Activated CD4-positive, alpha-beta T cell treated with anti-CD3 and anti-CD28 coated beads, Interleukin-2, amount 50 U/mL, for 48 hours (primary cell): ENCODE measurements at regions not wholly inside any gene's neighbourhood (a gene's known extent, or its start where the extent isn't known, plus 50 kb on each side); places are given as distances from the start of the nearest gene placed in this dataset.

Source experiments
- DNase-seq, 2 experiments: peaks; one replicate each; pipeline ENCODE4 v3.0.0-alpha.2; 2020

DNA sequence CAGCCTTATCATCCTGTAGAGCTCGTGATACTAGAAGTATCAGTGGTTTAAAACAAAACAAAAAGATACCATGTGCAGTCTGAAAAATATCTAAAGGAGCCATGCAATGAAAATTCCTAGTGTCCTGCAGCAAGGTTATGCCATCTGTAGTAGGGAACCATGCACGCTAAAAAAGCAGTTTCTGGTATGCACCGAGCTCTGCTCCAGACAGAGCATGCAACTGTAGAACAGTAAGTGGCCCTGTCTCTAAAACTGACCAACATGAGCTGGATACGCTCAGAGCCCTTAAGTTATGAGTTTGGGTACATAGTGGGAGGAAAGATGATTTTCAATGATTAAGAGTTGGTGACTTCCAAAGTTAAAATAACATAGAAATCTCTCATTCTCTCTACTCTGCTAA lies 159.3 kb upstream of the ADAMTS5 start:
- DNase-seq, result no peak

DNA sequence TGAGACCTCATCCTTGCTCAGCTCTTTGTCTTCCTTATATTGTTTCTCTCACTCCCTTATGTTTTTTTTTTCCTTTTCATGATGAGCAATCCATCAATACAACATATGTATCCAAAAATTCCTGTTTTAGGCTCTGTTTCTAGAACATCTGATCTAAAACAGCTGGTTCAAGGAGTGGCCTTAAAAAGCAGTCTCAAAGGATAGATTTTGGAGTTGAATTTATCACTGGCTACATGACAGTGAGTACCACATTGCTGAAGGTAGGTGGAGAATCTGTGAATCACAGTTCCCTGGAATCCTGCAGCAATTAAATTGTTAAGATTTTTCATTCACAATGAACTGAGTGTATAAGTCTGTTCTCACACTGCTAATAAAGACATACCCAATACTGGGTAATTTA lies 155.8 kb upstream of the ADAMTS5 start:
- no peak for DNase-seq

DNA sequence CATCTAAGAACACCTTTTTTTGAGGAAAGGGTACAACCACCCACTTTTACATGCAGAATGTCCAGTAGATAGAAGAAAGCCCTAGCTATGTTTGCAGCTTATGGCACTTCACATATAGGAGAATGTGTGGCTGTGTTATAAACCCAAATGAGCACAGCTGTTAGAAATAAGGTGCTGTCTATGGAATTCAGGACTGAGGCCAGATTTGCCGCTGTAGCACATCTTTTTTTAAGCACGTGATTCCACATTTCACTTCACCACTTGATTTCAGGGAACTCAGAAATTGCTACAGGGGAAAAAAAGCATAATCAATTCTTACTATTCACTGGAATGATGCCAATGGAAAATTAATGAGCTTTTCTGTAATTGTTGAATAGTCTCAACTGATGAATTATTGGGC lies 147.2 kb upstream of the ADAMTS5 start:
- DNase-seq, result no peak

- no peak for DNase-seq
Observed at GRCh38 chr21:27112186-27112585, 145.3 kb upstream of the ADAMTS5 start.

DNA sequence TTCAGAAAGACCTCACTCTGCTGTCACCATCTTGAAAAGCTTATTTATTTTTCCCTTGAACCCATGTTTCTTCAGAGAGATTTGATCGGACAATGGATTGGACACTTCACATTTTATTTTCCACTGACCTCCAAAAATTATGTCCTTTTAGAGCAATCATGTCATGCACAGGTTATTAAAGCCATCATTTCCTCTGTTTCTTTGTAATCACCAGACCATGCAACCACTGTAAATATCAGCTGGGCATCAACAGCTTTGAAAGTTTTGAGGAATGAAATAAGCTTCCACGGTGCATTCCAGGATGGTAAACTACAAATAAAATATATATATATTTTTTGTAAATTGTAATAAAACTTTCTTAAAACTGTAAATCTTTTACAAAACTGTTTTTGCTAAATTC lies 144.1 kb upstream of the ADAMTS5 start:
- no peak for DNase-seq

DNA sequence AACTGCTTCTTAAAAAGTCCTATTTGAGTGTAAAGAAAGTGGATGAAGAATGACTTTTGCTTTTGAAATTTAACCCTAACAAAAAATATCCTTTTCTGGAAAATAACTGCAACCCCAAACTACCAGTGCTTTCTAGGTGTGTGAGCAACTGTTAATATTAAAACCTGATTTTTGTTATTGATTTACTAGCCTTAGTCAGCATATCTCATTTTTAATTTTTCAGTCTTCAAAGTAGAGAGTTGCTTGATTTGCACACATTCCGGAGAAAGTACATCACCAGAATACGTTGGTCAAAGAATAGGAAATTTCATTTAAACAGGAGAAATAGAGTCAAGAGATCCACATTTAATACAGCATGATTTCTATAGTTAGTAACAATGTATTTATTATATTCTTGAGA lies 141.8 kb upstream of the ADAMTS5 start:
- DNase-seq, result no peak

- no peak for DNase-seq
Observed at GRCh38 chr21:27108228-27108627, 141.3 kb upstream of the ADAMTS5 start.

DNA sequence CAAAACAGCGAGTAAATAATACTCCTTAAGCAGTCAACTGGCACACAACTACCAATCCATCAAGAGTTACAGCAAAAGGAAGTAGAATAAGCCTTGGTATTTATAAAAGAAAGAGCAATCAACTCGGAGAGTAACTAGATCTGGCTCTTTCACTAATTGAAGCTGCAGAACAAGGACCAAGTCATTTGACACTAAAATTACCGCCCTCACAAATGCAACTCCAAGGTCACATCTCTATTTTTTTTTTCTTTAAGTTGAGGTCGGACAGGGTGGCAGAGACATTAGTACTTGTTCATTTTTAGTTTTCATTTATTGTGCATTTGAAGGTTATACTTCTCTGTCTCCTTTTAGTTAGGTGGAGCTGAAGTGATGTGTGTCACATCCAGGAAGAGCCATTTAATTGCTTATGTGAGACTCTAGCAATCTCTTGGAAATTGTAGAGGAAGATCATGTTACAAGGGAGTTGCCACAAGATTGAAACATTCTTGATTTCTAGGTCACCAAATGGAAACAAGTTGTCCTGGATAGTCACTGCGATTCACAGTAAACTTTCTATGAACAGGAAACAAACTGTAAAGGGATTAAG lies 138.1 kb upstream of the ADAMTS5 start:
- no peak for DNase-seq

GRCh38 chr21:27103768-27104167 lies 136.9 kb upstream of the ADAMTS5 start:
- no peak for DNase-seq

DNA sequence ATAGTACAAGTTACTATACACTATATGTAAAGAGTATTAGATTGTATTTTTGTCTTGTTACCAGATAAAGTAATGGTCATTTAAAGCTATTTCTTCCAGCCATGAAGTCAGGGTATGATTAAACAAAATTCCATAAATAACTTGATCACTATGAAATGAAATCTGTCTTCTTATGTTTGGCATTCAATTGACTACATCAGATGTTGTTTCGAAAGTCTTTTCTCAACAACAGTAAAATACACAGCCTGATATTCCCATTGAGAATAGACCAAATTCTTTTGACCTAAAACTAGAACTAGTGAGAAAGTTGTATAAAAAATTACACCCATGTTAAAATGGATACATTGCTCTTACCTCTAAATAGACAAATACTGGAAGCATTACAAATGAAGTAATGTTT lies 134.6 kb upstream of the ADAMTS5 start:
- no peak for DNase-seq

DNA sequence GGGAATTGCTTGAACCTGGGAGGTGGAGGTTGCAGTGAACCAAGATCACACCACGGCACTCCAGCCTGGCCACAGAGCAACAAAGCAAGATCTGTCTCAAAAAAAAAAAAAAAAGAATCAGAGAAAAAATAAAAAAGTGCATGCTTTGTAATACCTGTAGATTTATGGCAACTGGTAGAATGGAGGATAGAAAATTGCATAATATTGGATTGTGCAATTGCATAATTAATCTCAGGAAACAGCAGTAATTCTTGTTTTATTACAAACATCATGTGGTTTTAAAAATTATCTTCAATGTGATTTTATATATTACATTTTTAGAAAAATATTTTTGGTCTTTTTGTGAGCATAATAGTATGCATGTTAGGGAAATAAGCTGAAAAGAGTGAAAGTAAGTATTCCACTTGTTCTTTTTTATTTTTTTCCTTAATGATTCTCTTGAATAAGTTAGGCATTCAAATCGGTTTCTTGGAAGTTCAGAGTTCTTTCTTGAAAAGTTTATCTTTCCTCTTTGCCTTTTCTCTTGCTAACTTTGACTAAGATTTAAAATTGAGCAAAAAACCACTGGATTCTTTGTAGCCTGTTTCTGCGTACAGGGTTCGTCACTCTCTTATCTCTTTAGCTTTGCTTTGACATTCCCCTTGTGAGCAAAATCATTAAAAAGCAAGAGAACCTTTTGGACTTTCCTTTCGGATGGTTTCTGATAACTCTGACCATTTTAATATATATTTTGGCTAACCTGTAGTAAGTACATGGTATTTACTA lies 127.5 kb upstream of the ADAMTS5 start:
- DNase-seq, result no peak

- no peak for DNase-seq
Observed at GRCh38 chr21:27086630-27087029, 119.7 kb upstream of the ADAMTS5 start.

DNA sequence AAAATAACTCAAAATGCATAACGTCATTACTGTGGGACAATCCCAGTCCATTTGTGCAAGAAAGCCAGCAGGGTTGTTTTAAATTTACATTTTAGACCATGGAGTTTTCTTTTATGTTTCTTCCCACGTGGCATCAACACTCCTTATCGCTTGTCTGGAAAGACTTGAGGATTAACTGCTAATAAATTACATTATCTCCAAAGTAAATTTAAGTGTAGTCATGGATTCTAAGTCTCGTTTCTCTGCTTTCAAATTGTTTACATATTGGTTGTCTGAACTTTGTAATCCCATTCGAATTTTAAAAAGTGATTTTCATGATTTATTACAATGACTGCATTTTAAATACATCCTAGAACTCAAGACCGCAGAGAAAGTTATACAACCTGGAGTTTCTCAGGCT lies 119.3 kb upstream of the ADAMTS5 start:
- no peak for DNase-seq

DNA sequence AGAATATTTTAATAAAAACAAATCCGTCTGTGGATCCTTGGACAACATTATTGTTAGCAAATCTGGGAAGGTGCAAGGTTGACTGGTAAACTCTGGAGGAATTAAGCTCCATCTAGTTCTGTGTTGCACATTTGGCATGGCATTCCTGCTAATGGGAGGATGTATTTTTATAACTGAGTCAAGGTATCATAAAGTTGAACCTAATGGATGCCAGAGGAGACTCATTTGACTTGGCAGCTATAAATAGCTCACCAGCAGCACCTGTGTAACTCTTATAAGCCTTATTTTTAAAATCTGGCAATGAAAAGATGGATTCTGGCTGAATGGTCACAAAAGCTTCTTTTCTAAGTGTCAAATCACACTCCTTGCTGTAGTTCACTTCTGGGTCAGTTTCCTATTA lies 118.5 kb upstream of the ADAMTS5 start:
- DNase-seq, result no peak

- DNase-seq, result no peak
Observed at GRCh38 chr21:27083144-27083543, 116.3 kb upstream of the ADAMTS5 start.

DNA sequence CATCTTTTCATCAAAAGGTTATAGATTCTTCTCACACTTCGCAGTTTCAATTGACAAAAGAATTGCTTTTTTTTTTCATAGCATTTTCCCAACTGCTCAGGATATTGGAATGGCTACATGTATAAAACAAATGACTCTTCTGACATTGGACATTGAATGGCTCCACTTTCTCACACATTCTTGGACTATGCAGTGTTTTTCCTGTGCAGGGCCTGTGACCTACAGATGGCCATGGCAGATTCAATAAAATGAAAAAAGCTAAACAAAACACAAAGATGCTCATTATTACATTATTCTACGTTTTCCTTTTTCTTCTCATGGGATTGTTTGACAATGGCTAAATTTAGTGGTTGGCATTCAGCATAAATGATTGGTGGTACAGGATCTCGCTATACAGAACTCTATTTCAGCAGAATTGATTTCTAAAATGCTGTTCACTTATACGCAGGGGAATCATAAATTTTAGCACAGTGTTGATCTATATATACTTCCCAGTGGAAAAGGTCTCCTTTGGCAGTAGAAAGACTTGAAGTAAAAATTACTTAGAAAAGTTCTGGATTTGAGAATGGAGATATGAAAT lies 115.6 kb upstream of the ADAMTS5 start:
- no peak for DNase-seq

DNA sequence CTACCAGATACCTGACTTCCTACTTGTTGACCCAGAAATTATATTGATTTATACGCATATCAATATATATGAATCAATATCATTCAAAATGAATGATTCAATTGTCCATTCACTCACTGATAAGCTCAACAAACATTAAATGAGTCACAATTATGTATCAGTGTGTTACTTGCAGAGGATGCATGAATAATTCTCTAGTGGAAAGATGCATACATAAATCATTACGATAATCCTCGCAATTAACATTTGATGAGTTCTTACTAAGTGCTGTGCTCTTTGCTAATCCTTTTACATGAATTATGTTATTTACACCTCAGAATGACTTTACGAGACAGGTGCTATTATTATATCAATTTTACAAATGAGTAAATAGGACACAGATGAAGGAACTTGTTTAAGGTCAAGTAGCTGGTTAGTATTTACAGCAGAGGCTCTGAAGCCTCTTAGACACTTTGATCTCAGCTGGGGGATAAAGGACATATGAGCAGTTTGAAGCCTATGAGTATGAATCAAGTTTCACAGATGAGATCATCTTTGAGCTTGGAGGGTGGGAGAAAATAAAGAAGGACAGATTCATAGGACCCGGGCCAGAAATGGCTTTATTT lies 112.8 kb upstream of the ADAMTS5 start:
- DNase-seq, result no peak

DNA sequence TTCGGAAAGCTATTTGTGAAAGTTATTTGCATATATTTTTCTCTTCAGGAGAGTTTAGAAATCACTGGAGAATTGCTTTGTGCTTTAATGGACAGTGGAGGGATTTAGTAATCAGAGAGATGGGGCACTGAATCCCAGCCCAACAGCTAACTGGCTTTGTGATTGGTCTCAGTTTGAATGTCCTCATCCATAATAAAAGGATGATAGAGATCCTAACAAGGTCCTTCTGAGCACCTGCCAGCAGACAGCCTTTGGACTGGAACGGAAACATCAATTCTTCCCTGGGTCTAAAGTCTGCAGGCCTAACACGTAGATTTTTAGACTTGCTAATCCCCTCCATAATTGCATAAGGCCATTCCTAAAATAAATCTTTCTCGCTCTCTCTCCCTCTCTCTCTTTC lies 112.0 kb upstream of the ADAMTS5 start:
- DNase-seq, result no peak

DNA sequence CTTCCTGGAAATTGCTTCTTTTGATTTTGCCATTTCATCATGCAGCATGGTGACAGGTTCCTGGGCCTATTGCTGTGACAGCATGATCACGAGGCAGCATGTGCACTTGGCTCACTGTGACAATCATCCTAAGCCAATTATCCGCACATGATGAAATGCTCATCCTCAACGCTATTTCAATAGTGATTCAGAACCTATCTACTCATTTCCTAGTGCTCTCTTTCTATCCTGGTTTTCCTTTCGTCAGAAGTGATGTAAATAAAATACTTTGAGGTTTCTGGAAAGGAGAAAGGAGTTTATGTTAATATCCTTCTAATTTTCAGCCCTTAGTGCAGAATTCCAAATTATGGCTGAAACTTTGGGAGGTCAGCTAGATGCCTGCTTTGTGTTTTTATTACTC lies 110.6 kb upstream of the ADAMTS5 start:
- DNase-seq, result no peak

DNA sequence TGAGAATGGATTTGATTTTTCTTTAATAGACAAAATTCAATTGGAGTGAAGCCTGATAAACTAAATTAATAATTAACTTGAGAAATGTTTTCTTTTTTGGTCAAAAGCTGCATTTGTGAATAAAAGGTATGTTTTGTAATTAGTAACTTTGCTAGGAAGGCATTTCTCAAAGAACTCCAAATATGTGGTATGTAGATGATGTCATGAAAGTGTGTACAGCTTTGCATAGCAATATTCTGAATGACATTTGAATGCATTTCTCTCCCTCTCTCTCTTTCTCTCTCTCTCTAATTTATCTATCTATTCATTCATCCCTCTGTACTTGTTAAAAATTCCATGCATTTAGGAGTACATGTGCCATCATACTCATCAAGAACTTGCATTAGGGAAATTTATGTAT lies 109.1 kb upstream of the ADAMTS5 start:
- DNase-seq, result no peak

- DNase-seq, result no peak
Observed at GRCh38 chr21:27070861-27071670, 104.2 kb upstream of the ADAMTS5 start.

- DNase-seq, result no peak
Observed at GRCh38 chr21:27068811-27069210, 101.9 kb upstream of the ADAMTS5 start.

GRCh38 chr21:27067226-27067625 lies 100.3 kb upstream of the ADAMTS5 start:
- DNase-seq, result no peak
